Activated naive CD4-positive, alpha-beta T cell treated with anti-CD3 and anti-CD28 coated beads, Interleukin-2, amount 50 U/mL, for 72 hours (primary cell): ENCODE measurements at regions not wholly inside any gene's neighbourhood (a gene's known extent, or its start where the extent isn't known, plus 50 kb on each side); places are given as distances from the start of the nearest gene placed in this dataset.
"Not testable (repeated sequence)": the region's sequence is repeated elsewhere in the genome, so short reads cannot be mapped to it uniquely, and the experiment has no call there.

Experiments used
- ATAC-seq, 2 donors: fragments of 150-1000 bp; cut with Tn5 transposase; 2 replicates each; pipeline ENCODE4 v1.10.0; 2021; ENCODE audit warnings: mild to moderate bottlenecking in 2 of 2, moderate library complexity in 2 of 2
- DNase-seq, 2 donors: peaks; one replicate each; pipeline ENCODE4 v3.0.0; 2021 to 2022; ENCODE audit warnings: low spot score in 2 of 2
- H3K27ac Mint-ChIP-seq, 2 donors: one replicate each; pipeline ENCODE4 v1.8.0; 2022; ENCODE audit warnings: mild to moderate bottlenecking in 2 of 2, mixed read lengths in 2 of 2
- H3K36me3 Mint-ChIP-seq, 2 donors: one replicate each; pipeline ENCODE4 v1.8.0; 2022; ENCODE audit warnings: mixed read lengths in 2 of 2
- H3K9me3 Mint-ChIP-seq, 2 donors: one replicate each; pipeline ENCODE4 v1.8.0; 2022; ENCODE audit warnings: mixed read lengths in 2 of 2

GRCh38 chr1:5771788-5772187 is 220.4 kb downstream of the NPHP4 start:
- DNase-seq (no peak), ATAC-seq (no peak)
- Mint-ChIP-seq H3K9me3 (no peaks in the 10 kb centered on the region), H3K36me3 (no peaks in the 10 kb centered on the region), H3K27ac (no peak overlapping the region)

DNA sequence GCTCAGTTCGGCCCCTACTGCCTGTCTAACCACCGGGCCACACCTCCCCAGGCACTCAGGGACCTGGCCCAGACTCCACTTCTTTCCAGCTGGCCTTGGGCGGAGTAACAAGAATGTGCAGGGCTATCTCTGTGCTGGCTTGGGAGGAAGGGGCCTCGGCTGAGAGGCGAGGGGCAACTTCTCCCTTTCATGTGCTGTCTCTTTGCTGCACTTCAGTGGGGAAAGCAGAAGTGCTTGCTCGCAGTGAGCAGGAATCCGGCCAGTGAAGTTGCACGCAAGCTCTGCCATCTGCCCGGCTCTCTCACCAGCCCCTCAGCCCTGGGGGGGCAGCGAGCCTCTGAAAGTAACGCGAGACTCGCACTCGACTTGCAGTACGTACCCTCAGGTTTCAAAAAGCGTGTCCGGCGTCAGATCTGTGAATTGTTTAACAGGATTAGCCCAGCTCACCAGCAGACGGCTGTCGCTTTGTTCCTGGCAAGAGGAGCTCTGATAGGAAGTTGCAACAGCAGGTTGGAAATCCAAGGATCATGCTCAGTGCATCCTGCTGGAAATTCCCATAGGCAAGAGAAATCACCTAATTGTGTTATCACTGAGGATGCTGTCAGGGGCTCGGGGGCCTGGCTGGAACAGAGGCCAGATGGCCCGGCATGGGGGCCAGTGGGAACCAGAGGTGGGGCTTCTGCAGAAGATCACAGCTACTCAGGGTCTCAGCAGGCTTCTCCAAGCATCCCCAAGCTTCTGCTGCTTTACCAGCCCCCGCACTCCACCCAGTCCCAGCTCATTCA is 221.1 kb downstream of the NPHP4 start:
- H3K9me3 Mint-ChIP-seq: no peaks in the 10 kb centered on the region
- DNase-seq (no peak), ATAC-seq (no peak)
- H3K36me3 Mint-ChIP-seq: no peaks in the 10 kb centered on the region
- H3K27ac Mint-ChIP-seq: no peak overlapping the region

DNA sequence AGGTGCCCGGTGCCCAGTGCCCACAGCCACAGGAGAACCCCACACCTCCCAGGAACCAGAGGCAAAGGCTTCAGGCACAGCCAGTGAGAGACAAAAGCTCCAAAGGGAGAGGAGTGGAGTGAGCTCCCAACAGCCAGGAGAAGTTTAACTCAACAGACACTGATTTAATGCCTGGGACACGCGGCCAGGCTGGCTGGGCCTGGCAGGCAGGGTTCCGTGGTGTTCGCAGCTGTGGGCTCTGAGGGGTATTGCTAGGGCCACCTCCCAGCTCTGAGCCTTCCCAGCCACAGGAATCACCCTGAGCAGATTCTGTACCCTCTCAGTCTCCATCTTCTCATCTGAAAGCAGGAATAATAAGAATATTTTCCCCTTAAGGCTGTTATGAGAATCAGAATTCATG is 222.5 kb downstream of the NPHP4 start:
- H3K36me3 Mint-ChIP-seq: peaks cover 0 to 3% of the 10 kb centered on the region in 2 donors
- ATAC-seq (no peak), DNase-seq (no peak)
- no peaks in the 10 kb centered on the region for H3K9me3 Mint-ChIP-seq
- H3K27ac Mint-ChIP-seq: no peak overlapping the region

DNA sequence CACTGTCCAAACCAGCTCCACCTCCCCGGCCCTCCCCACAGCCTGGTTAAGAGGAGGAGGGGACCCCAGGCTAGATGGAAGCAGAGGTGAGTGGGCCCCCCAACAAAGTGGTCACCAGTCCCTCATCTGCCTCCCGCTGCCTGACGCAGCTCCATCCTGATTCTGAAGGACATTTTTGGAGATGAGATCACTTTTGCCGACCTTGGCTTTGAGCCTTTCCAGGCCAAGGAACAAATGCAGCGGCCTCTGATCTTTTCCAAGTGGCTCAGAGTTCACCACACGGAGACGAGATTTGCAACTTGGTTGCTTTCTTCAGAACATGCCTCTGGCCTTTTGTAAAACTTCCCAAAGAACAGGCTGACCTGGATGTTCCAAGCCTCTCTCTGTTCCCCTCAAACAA is 223.1 kb downstream of the NPHP4 start:
- ATAC-seq (no peak), DNase-seq (no peak)
- Mint-ChIP-seq H3K36me3 (peaks cover 0 to 6% of the 10 kb centered on the region in 2 donors), H3K9me3 (no peaks in the 10 kb centered on the region), H3K27ac (no peak overlapping the region)

DNA sequence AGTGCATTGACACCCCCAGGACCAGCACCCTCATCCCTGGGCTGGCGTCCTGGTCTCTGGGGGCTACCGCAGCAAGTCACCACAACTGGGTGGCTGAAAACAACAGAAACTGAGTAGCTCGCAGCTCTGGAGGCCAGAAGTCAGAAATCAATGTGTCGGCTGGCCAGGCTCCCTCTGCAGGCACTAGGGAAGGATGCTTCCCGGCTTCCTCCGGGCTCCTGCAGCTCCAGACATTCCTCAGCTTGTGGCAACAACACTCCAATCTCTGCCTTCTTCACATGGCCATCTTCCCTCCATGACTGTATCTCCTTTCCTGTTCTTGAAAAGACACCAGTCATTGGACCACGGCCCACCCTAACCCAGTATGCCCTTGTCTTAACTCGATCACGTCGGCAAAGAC is 224.2 kb downstream of the NPHP4 start:
- H3K36me3 Mint-ChIP-seq: peaks cover 6 to 8% of the 10 kb centered on the region in 2 donors
- no peak for ATAC-seq
- H3K27ac Mint-ChIP-seq: no peak overlapping the region
- peaks cover 6 to 7% of the 10 kb centered on the region in 2 donors for H3K9me3 Mint-ChIP-seq
- no peak for DNase-seq

- DNase-seq, H3K27ac Mint-ChIP-seq, H3K9me3 Mint-ChIP-seq, ATAC-seq, H3K36me3 Mint-ChIP-seq: not testable (repeated sequence)
These were observed 225.2 kb downstream of the NPHP4 start for GRCh38 chr1:5766996-5767395.

- Mint-ChIP-seq H3K27ac (peak overlapping the region in 1 of 2 donors; percentile 2), H3K9me3 (peaks cover 6 to 7% of the 10 kb centered on the region in 2 donors), H3K36me3 (peaks cover 6 to 8% of the 10 kb centered on the region in 2 donors)
- ATAC-seq (no peak), DNase-seq (no peak)
These were observed 226.0 kb downstream of the NPHP4 start for GRCh38 chr1:5765997-5766913.

- ATAC-seq (no peak), DNase-seq (no peak)
- H3K36me3 Mint-ChIP-seq: peaks cover 6 to 8% of the 10 kb centered on the region in 2 donors
- no peak overlapping the region for H3K27ac Mint-ChIP-seq
- peaks cover 6 to 7% of the 10 kb centered on the region in 2 donors for H3K9me3 Mint-ChIP-seq
These were observed 226.7 kb downstream of the NPHP4 start for GRCh38 chr1:5765483-5765882.

DNA sequence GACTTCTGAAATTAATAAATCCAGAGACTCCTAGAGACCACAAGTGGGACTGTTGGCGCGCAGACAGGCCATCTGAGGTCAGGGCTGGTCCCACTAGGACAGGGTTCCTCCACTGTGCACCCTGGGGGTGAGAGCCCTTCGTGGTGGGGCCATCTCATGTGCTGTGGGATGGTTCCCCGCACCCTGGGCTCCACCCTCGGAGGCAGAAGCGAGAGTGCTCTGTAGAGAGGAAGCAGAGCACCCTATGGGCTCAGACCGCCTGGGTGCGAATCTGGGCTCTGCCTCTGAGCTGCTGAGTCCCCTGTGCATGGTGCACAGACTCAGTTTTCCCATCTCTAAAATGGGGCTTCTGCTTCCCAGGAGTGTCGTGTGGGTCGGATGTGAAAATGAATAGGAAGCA is 227.3 kb downstream of the NPHP4 start:
- no peak overlapping the region for H3K27ac Mint-ChIP-seq
- DNase-seq: no peak
- peaks cover 6 to 7% of the 10 kb centered on the region in 2 donors for H3K9me3 Mint-ChIP-seq
- ATAC-seq: no peak
- peaks cover 6 to 8% of the 10 kb centered on the region in 2 donors for H3K36me3 Mint-ChIP-seq

GRCh38 chr1:5764464-5764863 is 227.8 kb downstream of the NPHP4 start:
- Mint-ChIP-seq H3K36me3 (peaks cover 6 to 8% of the 10 kb centered on the region in 2 donors), H3K9me3 (peaks cover 6 to 7% of the 10 kb centered on the region in 2 donors), H3K27ac (no peak overlapping the region)
- DNase-seq (no peak), ATAC-seq (no peak)

- Mint-ChIP-seq H3K36me3 (peaks cover 6 to 8% of the 10 kb centered on the region in 2 donors), H3K9me3 (peaks cover 6 to 7% of the 10 kb centered on the region in 2 donors), H3K27ac (no peak overlapping the region)
- ATAC-seq (no peak), DNase-seq (no peak)
These were observed 228.4 kb downstream of the NPHP4 start for GRCh38 chr1:5763696-5764370.

- ATAC-seq (no peak), DNase-seq (peak in 1 of 2 donors; percentile 37)
- Mint-ChIP-seq H3K27ac (no peak overlapping the region), H3K36me3 (peaks cover 0 to 8% of the 10 kb centered on the region in 2 donors), H3K9me3 (peaks cover 6 to 7% of the 10 kb centered on the region in 2 donors)
These were observed 233.2 kb downstream of the NPHP4 start for GRCh38 chr1:5758859-5759578.

GRCh38 chr1:5758000-5758858 is 234.0 kb downstream of the NPHP4 start:
- ATAC-seq: no peak
- DNase-seq: peak in 1 of 2 donors; percentile 4
- H3K9me3 Mint-ChIP-seq: no peaks in the 10 kb centered on the region
- no peak overlapping the region for H3K27ac Mint-ChIP-seq
- H3K36me3 Mint-ChIP-seq: peaks cover 0 to under 1% of the 10 kb centered on the region in 2 donors

- Mint-ChIP-seq H3K36me3 (no peaks in the 10 kb centered on the region), H3K9me3 (no peaks in the 10 kb centered on the region), H3K27ac (no peak overlapping the region)
- DNase-seq (no peak), ATAC-seq (no peak)
These were observed 234.9 kb downstream of the NPHP4 start for GRCh38 chr1:5757187-5757805.
